Endodermal cell (in vitro differentiated cells): ENCODE measurements at regions not wholly inside any gene's neighbourhood (a gene's known extent, or its start where the extent isn't known, plus 50 kb on each side); places are given as distances from the start of the nearest gene placed in this dataset.

ENCODE experiments used
- DNase-seq: peaks from one replicate; pipeline ENCODE4 v3.0.0-alpha.2; 2017
- H3K27ac ChIP-seq: 2 replicates; pipeline ENCODE4 v1.5.1; 2013; ENCODE audit warnings: mild to moderate bottlenecking, low read depth, low read length, moderate library complexity
- H3K27me3 ChIP-seq: 2 replicates; pipeline ENCODE4 v1.6.1; 2013; ENCODE audit warnings: mild to moderate bottlenecking, low read length, moderate library complexity; ENCODE audit not compliant: insufficient read depth, control insufficient read depth, poor library complexity, severe bottlenecking
- H3K36me3 ChIP-seq: 2 replicates; pipeline ENCODE4 v1.7.0; 2013; ENCODE audit warnings: mild to moderate bottlenecking, low read length, moderate library complexity; ENCODE audit not compliant: control insufficient read depth, insufficient read depth
- H3K4me1 ChIP-seq: one replicate; pipeline ENCODE4 v1.7.0; 2013; ENCODE audit warnings: low read length; ENCODE audit not compliant: control insufficient read depth, insufficient read depth
- H3K4me3 ChIP-seq: 2 replicates; pipeline ENCODE4 v1.5.1; 2013; ENCODE audit warnings: mild to moderate bottlenecking, low read length, moderate library complexity
- H3K9ac ChIP-seq: 2 replicates; pipeline ENCODE4 v1.6.1; 2013; ENCODE audit warnings: mild to moderate bottlenecking, low read length, moderate library complexity; ENCODE audit not compliant: poor library complexity, severe bottlenecking; ENCODE audit errors: extremely low read depth
- H3K9me3 ChIP-seq: 2 replicates; pipeline ENCODE4 v1.6.1; 2013; ENCODE audit warnings: mild to moderate bottlenecking, low read length, moderate library complexity; ENCODE audit not compliant: control insufficient read depth
- H3K27ac Mint-ChIP-seq: 2 replicates; pipeline ENCODE4 v1.8.0; 2020; ENCODE audit warnings: mixed read lengths
- H3K27me3 Mint-ChIP-seq: 2 replicates; pipeline ENCODE4 v1.8.0; 2021; ENCODE audit warnings: mild to moderate bottlenecking, mixed read lengths; ENCODE audit not compliant: insufficient read depth
- H3K36me3 Mint-ChIP-seq: 2 replicates; pipeline ENCODE4 v1.8.0; 2020; ENCODE audit warnings: low read depth, mixed read lengths
- H3K4me1 Mint-ChIP-seq: 2 replicates; pipeline ENCODE4 v1.8.0; 2020; ENCODE audit warnings: mixed read lengths
- H3K4me3 Mint-ChIP-seq: 2 replicates; pipeline ENCODE4 v1.8.0; 2020; ENCODE audit warnings: mild to moderate bottlenecking, moderate library complexity, mixed read lengths
- H3K9me3 Mint-ChIP-seq: 2 replicates; pipeline ENCODE4 v1.8.0; 2020; ENCODE audit warnings: mild to moderate bottlenecking, mixed read lengths
- WGBS, 2 experiments: methylation state at CpG; one replicate each; pipeline versions ENCODE4 v1.1.5 to v1.1.7; 2013; ENCODE audit warnings: missing lambda C conversion rate in 2 of 2, mixed read lengths in 1 of 2; ENCODE audit not compliant: insufficient coverage in 1 of 2, insufficient read length in 1 of 2; 5-methylcytosine and 5-hydroxymethylcytosine counted together
- TF ChIP-seq, protein P1 (sequence below): fragments of 200-600 bp; sonication (generic); conservative IDR thresholded peaks from 2 replicates; pipeline ENCODE4 v1.5.0; 2021; ENCODE audit warnings: antibody characterized with exemption, mild to moderate bottlenecking

DNA sequence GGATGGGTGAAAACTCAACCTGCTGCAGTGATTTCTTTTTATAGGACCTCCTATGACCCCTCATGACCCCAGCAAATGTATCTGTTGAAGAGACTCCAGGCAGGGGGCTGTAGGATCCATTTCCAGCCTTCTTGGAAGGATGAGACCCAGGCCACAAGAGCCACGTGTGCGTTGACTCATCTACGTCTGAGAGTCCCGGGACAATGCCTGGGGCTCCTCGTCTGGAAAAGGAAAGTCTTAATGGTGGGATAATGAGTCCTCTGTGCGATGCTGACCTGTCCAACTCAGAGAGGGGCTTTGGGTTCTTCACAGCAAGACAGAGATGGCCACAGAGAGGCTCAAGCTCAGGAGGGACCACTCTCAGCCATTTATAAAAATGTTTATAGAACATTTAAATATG, 80.8 kb downstream of the SMIM21 start:
- H3K27me3 ChIP-seq = no peaks in the 10 kb centered on the region
- H3K4me1 ChIP-seq = peaks cover 5% of the 10 kb centered on the region
- no peak overlapping the region for H3K27ac Mint-ChIP-seq
- TF ChIP-seq, protein P1, sequence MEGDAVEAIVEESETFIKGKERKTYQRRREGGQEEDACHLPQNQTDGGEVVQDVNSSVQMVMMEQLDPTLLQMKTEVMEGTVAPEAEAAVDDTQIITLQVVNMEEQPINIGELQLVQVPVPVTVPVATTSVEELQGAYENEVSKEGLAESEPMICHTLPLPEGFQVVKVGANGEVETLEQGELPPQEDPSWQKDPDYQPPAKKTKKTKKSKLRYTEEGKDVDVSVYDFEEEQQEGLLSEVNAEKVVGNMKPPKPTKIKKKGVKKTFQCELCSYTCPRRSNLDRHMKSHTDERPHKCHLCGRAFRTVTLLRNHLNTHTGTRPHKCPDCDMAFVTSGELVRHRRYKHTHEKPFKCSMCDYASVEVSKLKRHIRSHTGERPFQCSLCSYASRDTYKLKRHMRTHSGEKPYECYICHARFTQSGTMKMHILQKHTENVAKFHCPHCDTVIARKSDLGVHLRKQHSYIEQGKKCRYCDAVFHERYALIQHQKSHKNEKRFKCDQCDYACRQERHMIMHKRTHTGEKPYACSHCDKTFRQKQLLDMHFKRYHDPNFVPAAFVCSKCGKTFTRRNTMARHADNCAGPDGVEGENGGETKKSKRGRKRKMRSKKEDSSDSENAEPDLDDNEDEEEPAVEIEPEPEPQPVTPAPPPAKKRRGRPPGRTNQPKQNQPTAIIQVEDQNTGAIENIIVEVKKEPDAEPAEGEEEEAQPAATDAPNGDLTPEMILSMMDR = no peak
- peaks cover 8% of the 10 kb centered on the region for H3K36me3 Mint-ChIP-seq
- H3K27ac ChIP-seq = no peak overlapping the region
- no peaks in the 10 kb centered on the region for H3K36me3 ChIP-seq
- H3K27me3 Mint-ChIP-seq = no peaks in the 10 kb centered on the region
- peaks cover 11% of the 10 kb centered on the region for H3K9me3 Mint-ChIP-seq
- peaks cover 10% of the 10 kb centered on the region for H3K9me3 ChIP-seq
- no peak overlapping the region for H3K4me3 Mint-ChIP-seq
- H3K4me1 Mint-ChIP-seq = peaks cover 18% of the 10 kb centered on the region
- H3K4me3 ChIP-seq = no peak overlapping the region
- no peak overlapping the region for H3K9ac ChIP-seq
- WGBS, 2 experiments = 88 to 90% methylated on average over 5 to 6 of the region's 6 CpGs
- DNase-seq = no peak

DNA sequence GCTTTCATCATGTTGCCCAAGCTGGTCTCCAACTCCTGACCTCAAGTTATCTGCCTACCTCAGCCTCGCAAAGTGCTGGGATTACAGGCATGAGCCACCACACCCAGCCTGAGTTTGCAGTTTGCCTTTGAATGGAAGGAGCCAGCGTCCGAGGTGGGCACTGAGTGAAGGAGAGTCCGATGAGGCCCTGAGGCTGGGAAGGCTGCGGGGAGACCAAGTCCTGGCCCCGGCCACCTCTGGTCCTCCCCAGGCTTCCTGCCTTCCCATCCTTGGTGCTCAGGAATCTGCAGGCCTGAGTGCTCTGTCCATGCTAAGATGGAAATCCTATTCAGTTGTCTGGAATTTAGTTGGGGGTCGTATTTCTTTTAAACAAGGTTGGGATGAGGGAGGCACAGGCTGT, 82.9 kb downstream of the SMIM21 start:
- Histone ChIP-seq H3K36me3 (no peaks in the 10 kb centered on the region), H3K27ac (no peak overlapping the region), H3K4me3 (no peak overlapping the region), H3K27me3 (no peaks in the 10 kb centered on the region), H3K4me1 (no peaks in the 10 kb centered on the region), H3K9ac (no peak overlapping the region), H3K9me3 (no peaks in the 10 kb centered on the region)
- H3K27me3 Mint-ChIP-seq = no peaks in the 10 kb centered on the region
- H3K4me1 Mint-ChIP-seq = peaks cover 14% of the 10 kb centered on the region
- no peak overlapping the region for H3K27ac Mint-ChIP-seq
- no peaks in the 10 kb centered on the region for H3K9me3 Mint-ChIP-seq
- no peak for DNase-seq
- H3K36me3 Mint-ChIP-seq = no peaks in the 10 kb centered on the region
- WGBS, 2 experiments = 0 to 74% methylated on average over 1 to 7 of the region's 7 CpGs
- H3K4me3 Mint-ChIP-seq = no peak overlapping the region
- TF ChIP-seq, protein P1 = no peak

DNA sequence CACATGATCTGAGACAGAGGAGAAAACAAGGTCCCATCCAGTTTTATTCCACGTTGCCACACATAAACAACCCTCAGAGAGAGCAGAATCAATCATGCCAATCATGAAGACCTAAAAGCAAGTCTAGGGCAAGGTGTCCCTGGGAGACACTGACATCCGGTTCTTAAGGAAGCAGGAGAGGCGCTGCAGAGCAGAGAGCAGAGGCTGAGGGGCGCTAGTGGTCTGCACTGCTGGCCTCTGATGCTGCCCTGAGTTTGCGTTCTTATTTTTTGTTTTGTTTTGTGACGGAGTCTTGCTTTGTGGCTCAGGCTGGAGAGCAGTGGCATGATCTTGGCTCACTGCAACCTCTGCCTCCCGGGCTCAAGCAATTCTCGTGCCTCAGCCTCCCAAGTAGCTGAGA, 83.3 kb downstream of the SMIM21 start:
- no peak overlapping the region for H3K4me3 Mint-ChIP-seq
- peaks cover 14% of the 10 kb centered on the region for H3K4me1 Mint-ChIP-seq
- no peaks in the 10 kb centered on the region for H3K9me3 Mint-ChIP-seq
- WGBS, 2 experiments = 82 to 87% methylated on average over 5 to 8 of the region's 8 CpGs
- Histone ChIP-seq H3K27me3 (no peaks in the 10 kb centered on the region), H3K4me1 (no peaks in the 10 kb centered on the region), H3K27ac (no peak overlapping the region), H3K9ac (no peak overlapping the region), H3K4me3 (no peak overlapping the region), H3K36me3 (no peaks in the 10 kb centered on the region), H3K9me3 (no peaks in the 10 kb centered on the region)
- H3K27me3 Mint-ChIP-seq = no peaks in the 10 kb centered on the region
- H3K36me3 Mint-ChIP-seq = no peaks in the 10 kb centered on the region
- DNase-seq = peak; percentile 68
- TF ChIP-seq, protein P1 = peak; percentile 63
- no peak overlapping the region for H3K27ac Mint-ChIP-seq
